GM12878 (cell line): ENCODE measurements at regions not wholly inside any gene's neighbourhood (a gene's known extent, or its start where the extent isn't known, plus 50 kb on each side); places are given as distances from the start of the nearest gene placed in this dataset.

Source experiments
- ATAC-seq: fragments of 200-7000 bp; cut with Tn5 transposase; 3 replicates; pipeline ENCODE4 v1.9.1; 2020; ENCODE audit warnings: mild to moderate bottlenecking, moderate library complexity
- BruUV-seq: library from RNA; stranded (reverse); fragments of 400-500 nt; replicated peaks from 2 replicates; lab custom pipeline; 2021; lab: Mats Ljungman, UMichigan
- CTCF ChIA-PET: fragments of 300-600 bp; sonication (Branson Sonifier 250); formaldehyde crosslinking; extraction: SDS; loops from one replicate; lab custom pipeline; 2021; ENCODE audit warnings: inconsistent platforms; lab: Yijun Ruan, JAX
- POLR2A ChIA-PET: fragments of 350-600 bp; formaldehyde crosslinking; extraction: SDS; loops from one replicate; lab custom pipeline; 2021; ENCODE audit warnings: inconsistent platforms; lab: Charles Lee
- RAD21 ChIA-PET: fragments of 300-600 bp; sonication (Branson Sonifier 250); formaldehyde crosslinking; loops from one replicate; lab custom pipeline; 2023; ENCODE audit warnings: antibody characterized with exemption; ENCODE audit not compliant: unreplicated experiment; lab: Charles Lee
- SMC1A ChIA-PET: fragments of 300-600 bp; sonication (Branson Sonifier 250); formaldehyde crosslinking; loops from one replicate; lab custom pipeline; 2023; ENCODE audit not compliant: unreplicated experiment, uncharacterized antibody; lab: Charles Lee
- DNase-seq: peaks from one replicate; pipeline ENCODE4 v3.0.0-alpha.2; 2011; ENCODE audit warnings: low read depth, low spot score
- FAIRE-seq: peaks from 3 replicates; lab custom pipeline; 2011; peaks lifted over from hg19 to GRCh38; lab: Jason Lieb, UNC
- H2AFZ ChIP-seq: 2 replicates; pipeline ENCODE4 v1.6.0; 2011; ENCODE audit warnings: low read depth, low read length, control low read depth; ENCODE audit not compliant: control insufficient read depth
- H3K27ac ChIP-seq: 2 replicates; pipeline ENCODE4 v1.5.1; 2011; ENCODE audit warnings: control low read depth; ENCODE audit not compliant: control insufficient read depth, insufficient read depth
- H3K27me3 ChIP-seq, 2 experiments: replicated peaks in 1 of 2; 2 replicates each; pipeline versions ENCODE4 v1.6.0 to v1.6.1; 2011; ENCODE audit warnings: low read length in 1 of 2; ENCODE audit not compliant: control insufficient read depth in 2 of 2, insufficient read depth in 2 of 2
- H3K36me3 ChIP-seq, 2 experiments: 2 replicates each; pipeline ENCODE4 v1.5.1; 2011; ENCODE audit warnings: low read length in 1 of 2; ENCODE audit not compliant: control insufficient read depth in 2 of 2, insufficient read depth in 2 of 2
- H3K4me1 ChIP-seq: 2 replicates; pipeline ENCODE4 v1.6.1; 2011; ENCODE audit warnings: mild to moderate bottlenecking, low read length, moderate library complexity, mixed read lengths; ENCODE audit not compliant: control insufficient read depth, insufficient read depth
- H3K4me2 ChIP-seq: 2 replicates; pipeline ENCODE4 v1.6.0; 2011; ENCODE audit warnings: control low read depth; ENCODE audit not compliant: control insufficient read depth, insufficient read depth
- H3K4me3 ChIP-seq: fragments of 200-600 bp; sonication (generic); 2 replicates; pipeline ENCODE4 v1.5.1; 2016
- H3K79me2 ChIP-seq: 2 replicates; pipeline ENCODE4 v1.6.0; 2011; ENCODE audit warnings: low read length; ENCODE audit not compliant: control insufficient read depth, insufficient read depth
- H3K9ac ChIP-seq: 2 replicates; pipeline ENCODE4 v1.8.0; 2011; ENCODE audit warnings: low read length, control low read depth, mixed read lengths; ENCODE audit not compliant: control insufficient read depth, insufficient read depth
- H3K9me3 ChIP-seq: replicated peaks from 3 replicates; pipeline ENCODE4 v1.5.1; 2011; ENCODE audit warnings: mild to moderate bottlenecking, low read length; ENCODE audit not compliant: control insufficient read depth, insufficient read depth
- H4K20me1 ChIP-seq: 2 replicates; pipeline ENCODE4 v1.6.0; 2011; ENCODE audit not compliant: control insufficient read depth, insufficient read depth
- CBFB ChIP-seq: IDR thresholded peaks from 2 replicates; pipeline ENCODE4 v1.6.1; 2016; ENCODE audit warnings: antibody characterized with exemption, low read depth
- CBX5 ChIP-seq: sonication (generic); IDR thresholded peaks from 2 replicates; pipeline ENCODE4 v1.6.1; 2016; ENCODE audit warnings: low read depth, moderate library complexity, mild to moderate bottlenecking, inconsistent platforms
- EZH2 ChIP-seq: IDR thresholded peaks from 2 replicates; pipeline ENCODE4 v1.6.1; 2012; ENCODE audit warnings: low read depth, mild to moderate bottlenecking, control low read depth, inconsistent platforms, low read length, borderline replicate concordance; ENCODE audit not compliant: control insufficient read depth
- FOXK2 ChIP-seq: fragments of 450-650 bp; IDR thresholded peaks from 2 replicates; pipeline ENCODE4 v1.6.1; 2017; ENCODE audit warnings: mild to moderate bottlenecking, moderate library complexity
- GABPA ChIP-seq: IDR thresholded peaks from 2 replicates; pipeline ENCODE4 v1.6.1; 2014; ENCODE audit warnings: antibody characterized with exemption, low read depth, mild to moderate bottlenecking, inconsistent platforms
- LARP7 ChIP-seq: fragments of 450-650 bp; IDR thresholded peaks from 2 replicates; pipeline ENCODE4 v1.6.1; 2017; ENCODE audit warnings: mild to moderate bottlenecking
- MEF2A ChIP-seq: IDR thresholded peaks from 2 replicates; pipeline ENCODE4 v1.6.1; 2011; ENCODE audit warnings: low read depth, mild to moderate bottlenecking, low read length, moderate library complexity; ENCODE audit not compliant: insufficient read depth
- NFIC ChIP-seq: IDR thresholded peaks from 2 replicates; pipeline ENCODE4 v1.6.1; 2012; ENCODE audit warnings: low read depth, mild to moderate bottlenecking, inconsistent platforms, low read length, moderate library complexity
- PAX5 ChIP-seq: IDR thresholded peaks from 2 replicates; pipeline ENCODE4 v1.6.1; 2011; ENCODE audit warnings: low read depth, low read length, borderline replicate concordance
- RBBP5 ChIP-seq: fragments of 200-600 bp; sonication (generic); conservative IDR thresholded peaks from 2 replicates; pipeline ENCODE4 v1.6.1; 2016
- STAT3 ChIP-seq: IDR thresholded peaks from 2 replicates; pipeline ENCODE4 v1.6.1; 2011; ENCODE audit warnings: low read depth, low read length, improper control_type of control experiment
- ZNF24 ChIP-seq: fragments of 450-650 bp; IDR thresholded peaks from 2 replicates; pipeline ENCODE4 v1.6.1; 2017; ENCODE audit warnings: antibody characterized with exemption, mild to moderate bottlenecking
- WGBS: methylation state at CpG from one replicate; pipeline ENCODE4 v1.1.6; 2016; ENCODE audit warnings: low lambda C conversion rate; ENCODE audit not compliant: insufficient replicate concordance, insufficient coverage; ENCODE audit errors: missing lambda C conversion rate; 5-methylcytosine and 5-hydroxymethylcytosine counted together
- in situ Hi-C: fragments of 300-500 bp; cut with MboI; formaldehyde crosslinking; loops from 9 replicates; pipeline ENCODE4 v1.14.3; 2018; ENCODE audit warnings: mixed read lengths
- intact Hi-C: fragments of 100-400 bp; cut with micrococcal nuclease; formaldehyde crosslinking; loops from one replicate; pipeline ENCODE4 v1.14.2; 2022; ENCODE audit not compliant: unreplicated experiment
- TF ChIP-seq, protein P1 (sequence below): IDR thresholded peaks from 2 replicates; pipeline ENCODE4 v1.6.1; 2011; ENCODE audit warnings: mild to moderate bottlenecking, low read depth, low read length, moderate library complexity; ENCODE audit not compliant: insufficient replicate concordance
- TF ChIP-seq, protein P2 (sequence below): fragments of 450-650 bp; IDR thresholded peaks from 2 replicates; pipeline ENCODE4 v1.6.1; 2016; ENCODE audit warnings: mild to moderate bottlenecking
- TF ChIP-seq, protein P3 (sequence below): fragments of 450-650 bp; IDR thresholded peaks from 2 replicates; pipeline ENCODE4 v1.6.1; 2017; ENCODE audit warnings: mild to moderate bottlenecking
- TF ChIP-seq, protein P4 (sequence below): fragments of 450-650 bp; formaldehyde crosslinking; IDR thresholded peaks from 2 replicates; pipeline ENCODE4 v1.4.0; 2020; ENCODE audit warnings: mild to moderate bottlenecking, moderate library complexity
- TF ChIP-seq, protein P5 (sequence below): IDR thresholded peaks from 2 replicates; pipeline ENCODE4 v1.6.1; 2012; ENCODE audit warnings: low read depth, low read length, improper control_type of control experiment

DNA sequence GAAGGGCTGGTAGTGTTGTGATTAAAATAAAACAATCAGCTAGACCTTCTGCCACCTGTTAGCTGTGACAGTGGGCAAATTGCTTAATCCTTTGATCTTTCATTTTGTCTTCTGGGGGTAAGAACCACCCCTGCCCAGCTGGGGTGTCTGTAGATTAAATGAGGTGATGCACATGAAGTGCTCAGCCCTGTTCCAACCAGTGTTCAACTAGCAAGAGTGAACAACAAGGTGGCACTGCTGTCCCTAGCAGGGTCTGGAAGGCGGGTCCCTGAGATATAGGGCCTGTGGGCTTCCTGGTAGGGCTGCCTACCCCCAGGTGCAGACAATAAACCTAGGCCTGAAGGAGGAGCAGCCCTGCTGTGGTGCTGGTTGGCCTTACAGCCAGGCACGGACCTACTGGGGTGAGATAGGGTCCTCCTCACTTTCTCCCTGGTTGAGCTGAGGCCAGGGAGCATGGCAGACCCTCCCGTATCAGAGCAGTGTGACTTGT, 60.6 kb downstream of the ARL6IP4 start (continued):
- TF ChIP-seq, protein P1, sequence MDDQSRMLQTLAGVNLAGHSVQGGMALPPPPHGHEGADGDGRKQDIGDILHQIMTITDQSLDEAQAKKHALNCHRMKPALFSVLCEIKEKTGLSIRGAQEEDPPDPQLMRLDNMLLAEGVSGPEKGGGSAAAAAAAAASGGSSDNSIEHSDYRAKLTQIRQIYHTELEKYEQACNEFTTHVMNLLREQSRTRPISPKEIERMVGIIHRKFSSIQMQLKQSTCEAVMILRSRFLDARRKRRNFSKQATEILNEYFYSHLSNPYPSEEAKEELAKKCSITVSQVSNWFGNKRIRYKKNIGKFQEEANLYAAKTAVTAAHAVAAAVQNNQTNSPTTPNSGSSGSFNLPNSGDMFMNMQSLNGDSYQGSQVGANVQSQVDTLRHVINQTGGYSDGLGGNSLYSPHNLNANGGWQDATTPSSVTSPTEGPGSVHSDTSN, result no peak
- TF ChIP-seq ZNF24 (no peak), STAT3 (no peak), MEF2A (no peak), GABPA (no peak)
- TF ChIP-seq, protein P2, sequence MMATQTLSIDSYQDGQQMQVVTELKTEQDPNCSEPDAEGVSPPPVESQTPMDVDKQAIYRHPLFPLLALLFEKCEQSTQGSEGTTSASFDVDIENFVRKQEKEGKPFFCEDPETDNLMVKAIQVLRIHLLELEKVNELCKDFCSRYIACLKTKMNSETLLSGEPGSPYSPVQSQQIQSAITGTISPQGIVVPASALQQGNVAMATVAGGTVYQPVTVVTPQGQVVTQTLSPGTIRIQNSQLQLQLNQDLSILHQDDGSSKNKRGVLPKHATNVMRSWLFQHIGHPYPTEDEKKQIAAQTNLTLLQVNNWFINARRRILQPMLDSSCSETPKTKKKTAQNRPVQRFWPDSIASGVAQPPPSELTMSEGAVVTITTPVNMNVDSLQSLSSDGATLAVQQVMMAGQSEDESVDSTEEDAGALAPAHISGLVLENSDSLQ, result no peak

DNA sequence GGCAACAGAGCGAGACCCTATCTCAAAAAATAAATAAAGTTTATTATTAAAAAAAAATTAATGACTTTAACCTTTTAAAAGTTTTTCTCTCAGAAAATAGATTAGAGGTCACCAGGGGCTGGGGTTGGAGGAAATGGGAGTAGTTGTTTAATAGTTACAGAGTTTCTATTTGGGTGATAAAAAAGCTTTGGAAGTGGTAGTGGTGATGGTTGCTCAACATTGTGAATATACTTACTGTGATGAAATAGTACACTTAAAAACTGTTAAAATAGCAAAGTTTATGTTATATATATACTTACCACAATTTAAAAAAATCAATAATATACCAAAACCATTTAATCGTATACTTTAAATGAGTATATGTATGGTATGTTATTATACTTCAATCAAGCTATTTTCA, 59.6 kb downstream of the ARL6IP4 start:
- Histone ChIP-seq H2AFZ (no peak overlapping the region), H3K36me3 (no peaks in the 10 kb centered on the region), H3K79me2 (no peaks in the 10 kb centered on the region), H3K4me2 (no peak overlapping the region), H3K4me1 (no peaks in the 10 kb centered on the region), H3K27me3 (no peaks in the 10 kb centered on the region; a peak in 1 of 4 replicates), H3K9me3 (no peaks in the 10 kb centered on the region), H4K20me1 (no peaks in the 10 kb centered on the region; the same call in 1 of the 2 replicates), H3K9ac (no peak overlapping the region), H3K4me3 (no peak overlapping the region), H3K27ac (no peak overlapping the region)
- CTCF ChIA-PET, result interaction anchor here (7.9 kb wide), 1 partner anchor 199 kb away, joined by 72 read pairs; no protein-coding TSS in a partner anchor
- WGBS, result 89% methylated on average over 2 of the region's 2 CpGs
- no peak for ATAC-seq
- SMC1A ChIA-PET, result no interaction called here
- POLR2A ChIA-PET, result interaction anchor here (1.0 kb wide), 1 partner anchor 198 kb away, joined by 3 read pairs; no protein-coding TSS in a partner anchor
- RAD21 ChIA-PET, result no interaction called here
- no peak for FAIRE-seq
- no peak for DNase-seq
- intact Hi-C loops, result no loop called here
- no TSS peak for BruUV-seq
- in situ Hi-C loops, result no loop called here
- no peak for TF ChIP-seq EZH2
- TF ChIP-seq FOXK2, result no peak
- TF ChIP-seq, protein P3, sequence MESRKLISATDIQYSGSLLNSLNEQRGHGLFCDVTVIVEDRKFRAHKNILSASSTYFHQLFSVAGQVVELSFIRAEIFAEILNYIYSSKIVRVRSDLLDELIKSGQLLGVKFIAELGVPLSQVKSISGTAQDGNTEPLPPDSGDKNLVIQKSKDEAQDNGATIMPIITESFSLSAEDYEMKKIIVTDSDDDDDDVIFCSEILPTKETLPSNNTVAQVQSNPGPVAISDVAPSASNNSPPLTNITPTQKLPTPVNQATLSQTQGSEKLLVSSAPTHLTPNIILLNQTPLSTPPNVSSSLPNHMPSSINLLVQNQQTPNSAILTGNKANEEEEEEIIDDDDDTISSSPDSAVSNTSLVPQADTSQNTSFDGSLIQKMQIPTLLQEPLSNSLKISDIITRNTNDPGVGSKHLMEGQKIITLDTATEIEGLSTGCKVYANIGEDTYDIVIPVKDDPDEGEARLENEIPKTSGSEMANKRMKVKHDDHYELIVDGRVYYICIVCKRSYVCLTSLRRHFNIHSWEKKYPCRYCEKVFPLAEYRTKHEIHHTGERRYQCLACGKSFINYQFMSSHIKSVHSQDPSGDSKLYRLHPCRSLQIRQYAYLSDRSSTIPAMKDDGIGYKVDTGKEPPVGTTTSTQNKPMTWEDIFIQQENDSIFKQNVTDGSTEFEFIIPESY, result no peak
- no peak for TF ChIP-seq NFIC
- TF ChIP-seq, protein P4, sequence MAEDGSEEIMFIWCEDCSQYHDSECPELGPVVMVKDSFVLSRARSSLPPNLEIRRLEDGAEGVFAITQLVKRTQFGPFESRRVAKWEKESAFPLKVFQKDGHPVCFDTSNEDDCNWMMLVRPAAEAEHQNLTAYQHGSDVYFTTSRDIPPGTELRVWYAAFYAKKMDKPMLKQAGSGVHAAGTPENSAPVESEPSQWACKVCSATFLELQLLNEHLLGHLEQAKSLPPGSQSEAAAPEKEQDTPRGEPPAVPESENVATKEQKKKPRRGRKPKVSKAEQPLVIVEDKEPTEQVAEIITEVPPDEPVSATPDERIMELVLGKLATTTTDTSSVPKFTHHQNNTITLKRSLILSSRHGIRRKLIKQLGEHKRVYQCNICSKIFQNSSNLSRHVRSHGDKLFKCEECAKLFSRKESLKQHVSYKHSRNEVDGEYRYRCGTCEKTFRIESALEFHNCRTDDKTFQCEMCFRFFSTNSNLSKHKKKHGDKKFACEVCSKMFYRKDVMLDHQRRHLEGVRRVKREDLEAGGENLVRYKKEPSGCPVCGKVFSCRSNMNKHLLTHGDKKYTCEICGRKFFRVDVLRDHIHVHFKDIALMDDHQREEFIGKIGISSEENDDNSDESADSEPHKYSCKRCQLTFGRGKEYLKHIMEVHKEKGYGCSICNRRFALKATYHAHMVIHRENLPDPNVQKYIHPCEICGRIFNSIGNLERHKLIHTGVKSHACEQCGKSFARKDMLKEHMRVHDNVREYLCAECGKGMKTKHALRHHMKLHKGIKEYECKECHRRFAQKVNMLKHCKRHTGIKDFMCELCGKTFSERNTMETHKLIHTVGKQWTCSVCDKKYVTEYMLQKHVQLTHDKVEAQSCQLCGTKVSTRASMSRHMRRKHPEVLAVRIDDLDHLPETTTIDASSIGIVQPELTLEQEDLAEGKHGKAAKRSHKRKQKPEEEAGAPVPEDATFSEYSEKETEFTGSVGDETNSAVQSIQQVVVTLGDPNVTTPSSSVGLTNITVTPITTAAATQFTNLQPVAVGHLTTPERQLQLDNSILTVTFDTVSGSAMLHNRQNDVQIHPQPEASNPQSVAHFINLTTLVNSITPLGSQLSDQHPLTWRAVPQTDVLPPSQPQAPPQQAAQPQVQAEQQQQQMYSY (CRISPR knock-in tag), result no peak
- no peak for TF ChIP-seq CBX5
- TF ChIP-seq PAX5, result no peak
- no peak for TF ChIP-seq RBBP5
- TF ChIP-seq LARP7, result no peak
- TF ChIP-seq, protein P5, sequence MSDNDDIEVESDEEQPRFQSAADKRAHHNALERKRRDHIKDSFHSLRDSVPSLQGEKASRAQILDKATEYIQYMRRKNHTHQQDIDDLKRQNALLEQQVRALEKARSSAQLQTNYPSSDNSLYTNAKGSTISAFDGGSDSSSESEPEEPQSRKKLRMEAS, result no peak
- TF ChIP-seq CBFB, result no peak
